PC-9 (cell line): ENCODE measurements at regions not wholly inside any gene's neighbourhood (a gene's known extent, or its start where the extent isn't known, plus 50 kb on each side); places are given as distances from the start of the nearest gene placed in this dataset.

Experiments used
- CTCF ChIP-seq: fragments of 200-600 bp; sonication (generic); conservative IDR thresholded peaks from 2 replicates; pipeline ENCODE4 v1.6.1; 2017; ENCODE audit warnings: mixed run types, antibody characterized with exemption, mild to moderate bottlenecking, moderate library complexity
- EZH2 ChIP-seq: fragments of 200-600 bp; sonication (generic); IDR thresholded peaks from 2 replicates; pipeline ENCODE4 v1.8.0; 2017; ENCODE audit warnings: antibody characterized with exemption, low read depth

- TF ChIP-seq CTCF (no peak), EZH2 (no peak)
Measured at GRCh38 chr2:219758907-219759680, 131.7 kb downstream of the SLC4A3 start.
